HCT116 (cell line): ENCODE measurements at regions not wholly inside any gene's neighbourhood (a gene's known extent, or its start where the extent isn't known, plus 50 kb on each side); places are given as distances from the start of the nearest gene placed in this dataset.

Experiments used
- ATAC-seq: fragments of 200-7000 bp; cut with Tn5 transposase; 2 replicates; pipeline ENCODE4 v1.9.1; 2020; ENCODE audit warnings: mild to moderate bottlenecking, moderate library complexity
- BruUV-seq: library from RNA; stranded (reverse); fragments of 400-500 nt; replicated peaks from 2 replicates; lab custom pipeline; 2021; lab: Mats Ljungman, UMichigan
- CTCF ChIA-PET: fragments of 300-600 bp; sonication (Branson Sonifier 250); formaldehyde crosslinking; loops from one replicate; lab custom pipeline; 2021; ENCODE audit warnings: antibody characterized with exemption; lab: Charles Lee
- POLR2A ChIA-PET: fragments of 300-600, 350-600 bp; sonication (Branson Sonifier 250); formaldehyde crosslinking; loops from one replicate; lab custom pipeline; 2021; ENCODE audit warnings: antibody characterized with exemption; lab: Charles Lee
- RAD21 ChIA-PET, 2 experiments: fragments of 300-600 bp; sonication (Branson Sonifier 250); formaldehyde crosslinking; loops; one replicate each; lab custom pipeline; 2023; ENCODE audit warnings: low total read pairs in 2 of 2; ENCODE audit not compliant: uncharacterized antibody in 2 of 2, unreplicated experiment in 2 of 2, low non-redundant PET in 1 of 2; lab: Charles Lee
- DNase-seq: peaks from one replicate; pipeline ENCODE4 v3.0.0-alpha.2; 2010; ENCODE audit warnings: low read depth, low spot score
- H2AFZ ChIP-seq: fragments of 200-600 bp; shearing (Covaris generic), sonication (generic); 2 replicates; pipeline ENCODE4 v1.6.1; 2017; ENCODE audit warnings: low read depth, mixed run types, mixed read lengths, antibody characterized with exemption, low read length; ENCODE audit not compliant: poor library complexity, severe bottlenecking
- H3K27ac ChIP-seq: 2 replicates; pipeline ENCODE4 v1.5.1; 2012; ENCODE audit warnings: low read depth, low read length
- H3K27me3 ChIP-seq: fragments of 200-600 bp; sonication (generic); 2 replicates; pipeline ENCODE4 v1.6.1; 2016; ENCODE audit warnings: mixed run types, low read length, mixed read lengths; ENCODE audit not compliant: insufficient read depth
- H3K36me3 ChIP-seq, 2 experiments: fragments of 200-500 bp in 1 of 2; fragments of 200-600 bp in 1 of 2; sonication (Bioruptor generic) in 1 of 2; sonication (generic) in 1 of 2; 2 replicates each; pipeline versions ENCODE4 v1.5.1 to v1.6.1; 2014 to 2016; ENCODE audit warnings: low read length in 2 of 2, inconsistent platforms in 1 of 2, mixed read lengths in 1 of 2, mixed run types in 1 of 2; ENCODE audit not compliant: insufficient read depth in 2 of 2, control insufficient read depth in 1 of 2
- H3K4me1 ChIP-seq, 2 experiments: fragments of 200-600 bp in 1 of 2; sonication (generic) in 1 of 2; 2 replicates each; pipeline versions ENCODE4 v1.5.1 to v1.6.1; 2012 to 2017; ENCODE audit warnings: low read length in 2 of 2, inconsistent platforms in 1 of 2, mild to moderate bottlenecking in 1 of 2, mixed read lengths in 1 of 2, mixed run types in 1 of 2, moderate library complexity in 1 of 2; ENCODE audit not compliant: insufficient read depth in 2 of 2, control insufficient read depth in 1 of 2
- H3K4me2 ChIP-seq: fragments of 200-600 bp; sonication (generic); 2 replicates; pipeline ENCODE4 v1.6.1; 2017; ENCODE audit warnings: mixed run types, low read length, mixed read lengths
- H3K4me3 ChIP-seq, 2 experiments: fragments of 200-600 bp in 1 of 2; sonication (generic) in 1 of 2; replicated peaks in 1 of 2; 2 replicates each; pipeline ENCODE4 v1.5.1; 2011 to 2016; ENCODE audit warnings: low read length in 2 of 2, control low read depth in 1 of 2, low read depth in 1 of 2, mild to moderate bottlenecking in 1 of 2, mixed read lengths in 1 of 2, mixed run types in 1 of 2
- H3K79me2 ChIP-seq: fragments of 200-600 bp; sonication (generic); 2 replicates; pipeline ENCODE4 v1.6.1; 2017; ENCODE audit warnings: mild to moderate bottlenecking, mixed run types, low read length, moderate library complexity, mixed read lengths; ENCODE audit not compliant: insufficient read depth
- H3K9ac ChIP-seq: fragments of 200-600 bp; sonication (generic); 2 replicates; pipeline ENCODE4 v1.6.1; 2016; ENCODE audit warnings: low read length, mixed read lengths
- H3K9me2 ChIP-seq: fragments of 200-600 bp; sonication (generic), shearing (Covaris generic); 2 replicates; pipeline ENCODE4 v1.6.1; 2017; ENCODE audit warnings: mixed run types, mild to moderate bottlenecking, moderate library complexity; ENCODE audit not compliant: insufficient read depth
- H3K9me3 ChIP-seq, 2 experiments: fragments of 200-500 bp in 1 of 2; fragments of 200-600 bp in 1 of 2; sonication (Bioruptor generic) in 1 of 2; sonication (generic) in 1 of 2; 2 replicates each; pipeline ENCODE4 v1.6.1; 2014 to 2017; ENCODE audit warnings: low read length in 2 of 2, mixed read lengths in 2 of 2, inconsistent platforms in 1 of 2, low read depth in 1 of 2, mild to moderate bottlenecking in 1 of 2, mixed run types in 1 of 2, moderate library complexity in 1 of 2; ENCODE audit not compliant: control insufficient read depth in 1 of 2, insufficient read depth in 1 of 2
- H4K20me1 ChIP-seq: fragments of 200-600 bp; sonication (generic), shearing (Covaris generic); 2 replicates; pipeline ENCODE4 v1.6.1; 2017; ENCODE audit warnings: mixed run types, mild to moderate bottlenecking, moderate library complexity; ENCODE audit not compliant: insufficient read depth
- CBX3 ChIP-seq: IDR thresholded peaks from 2 replicates; pipeline ENCODE4 v1.6.1; 2012; ENCODE audit warnings: low read depth
- CEBPB ChIP-seq: IDR thresholded peaks from 2 replicates; pipeline ENCODE4 v1.6.1; 2012; ENCODE audit warnings: low read depth
- EGR1 ChIP-seq: IDR thresholded peaks from 2 replicates; pipeline ENCODE4 v1.6.1; 2012; ENCODE audit warnings: low read depth
- ELF1 ChIP-seq: IDR thresholded peaks from 2 replicates; pipeline ENCODE4 v1.6.1; 2012; ENCODE audit warnings: low read depth, borderline replicate concordance
- EZH2 ChIP-seq: fragments of 200-600 bp; sonication (generic); IDR thresholded peaks from 2 replicates; pipeline ENCODE4 v1.6.1; 2017; ENCODE audit warnings: antibody characterized with exemption, mixed run types
- FOSL1 ChIP-seq: IDR thresholded peaks from 2 replicates; pipeline ENCODE4 v1.6.1; 2012; ENCODE audit warnings: low read depth
- POLR2A ChIP-seq: IDR thresholded peaks from 2 replicates; pipeline ENCODE4 v1.7.0; 2011; ENCODE audit warnings: borderline replicate concordance; ENCODE audit not compliant: insufficient read depth, insufficient read length; ENCODE audit errors: extremely low read depth
- POLR2AphosphoS5 ChIP-seq: IDR thresholded peaks from 2 replicates; pipeline ENCODE4 v1.6.1; 2011; ENCODE audit warnings: mild to moderate bottlenecking, low read depth, low read length, moderate library complexity
- RAD21 ChIP-seq: IDR thresholded peaks from 2 replicates; pipeline ENCODE4 v1.6.1; 2012; ENCODE audit warnings: low read depth, mild to moderate bottlenecking
- SIN3A ChIP-seq: IDR thresholded peaks from 2 replicates; pipeline ENCODE4 v1.6.1; 2012; ENCODE audit warnings: low read depth
- SP1 ChIP-seq: IDR thresholded peaks from 2 replicates; pipeline ENCODE4 v1.6.1; 2012; ENCODE audit warnings: low read depth
- SRF ChIP-seq: IDR thresholded peaks from 2 replicates; pipeline ENCODE4 v1.6.1; 2012; ENCODE audit warnings: low read depth
- TCF7L2 ChIP-seq: IDR thresholded peaks from 2 replicates; pipeline ENCODE4 v1.7.0; 2011; ENCODE audit warnings: borderline replicate concordance, inconsistent platforms; ENCODE audit not compliant: insufficient read depth, insufficient read length; ENCODE audit errors: extremely low read depth
- YY1 ChIP-seq: IDR thresholded peaks from 2 replicates; pipeline ENCODE4 v1.6.1; 2011; ENCODE audit warnings: low read length, low read depth, moderate library complexity, mild to moderate bottlenecking; ENCODE audit not compliant: insufficient replicate concordance; ENCODE audit errors: extremely low read depth
- ZFX ChIP-seq: fragments of 450-650 bp; IDR thresholded peaks from 2 replicates; pipeline ENCODE4 v1.6.1; 2017
- ZNF274 ChIP-seq: fragments of 200-500 bp; sonication (Bioruptor generic); IDR thresholded peaks from 2 replicates; pipeline ENCODE4 v1.6.1; 2014; ENCODE audit warnings: mild to moderate bottlenecking, low read depth, low read length, inconsistent platforms
- intact Hi-C: fragments of 100-400 bp; cut with micrococcal nuclease; formaldehyde crosslinking; loops from 2 replicates; pipeline ENCODE4 v1.10.0; 2022
- TF ChIP-seq, protein P1 (sequence below): IDR thresholded peaks from 2 replicates; pipeline ENCODE4 v1.6.1; 2012
- TF ChIP-seq, protein P2 (sequence below): IDR thresholded peaks from 2 replicates; pipeline ENCODE4 v1.6.1; 2012
- TF ChIP-seq, protein P3 (sequence below): IDR thresholded peaks from 2 replicates; pipeline ENCODE4 v1.6.1; 2012; ENCODE audit warnings: low read depth
- TF ChIP-seq, protein P4 (sequence below): IDR thresholded peaks from 2 replicates; pipeline ENCODE4 v1.6.1; 2011; ENCODE audit warnings: mild to moderate bottlenecking, low read length, moderate library complexity; ENCODE audit not compliant: insufficient replicate concordance; ENCODE audit errors: extremely low read depth

DNA sequence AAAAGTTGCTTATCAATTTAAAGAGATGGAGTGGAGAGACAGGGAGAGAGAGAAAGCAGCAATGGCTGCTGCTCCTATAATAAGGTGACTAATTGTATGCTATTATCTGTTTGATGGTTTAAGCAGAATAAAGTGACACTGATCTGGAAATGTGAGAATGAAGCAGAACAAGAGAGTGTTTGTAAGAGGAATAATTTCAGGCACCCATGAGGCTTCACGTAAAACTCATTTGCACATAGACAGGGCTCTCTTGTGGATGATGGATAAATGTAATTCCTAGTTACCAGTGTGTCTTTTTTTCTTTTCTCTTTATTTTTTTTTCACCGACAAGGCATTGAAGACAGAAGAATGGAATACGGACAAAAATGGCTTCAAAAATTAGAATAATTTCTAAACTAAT, 228.8 kb upstream of the TYRP1 start:
- H3K4me1 ChIP-seq, result no peaks in the 10 kb centered on the region
- ChIA-PET RAD21 (no interaction called here), POLR2A (no interaction called here), CTCF (no interaction called here)
- DNase-seq (no peak), ATAC-seq (no peak)
- H4K20me1 ChIP-seq, result no peaks in the 10 kb centered on the region
- no peak overlapping the region for H3K4me3 ChIP-seq
- no peaks in the 10 kb centered on the region for H3K36me3 ChIP-seq
- H3K9me3 ChIP-seq, result no peaks in the 10 kb centered on the region
- H3K27me3 ChIP-seq, result no peaks in the 10 kb centered on the region
- no peaks in the 10 kb centered on the region for H3K9me2 ChIP-seq
- no peak overlapping the region for H3K4me2 ChIP-seq
- no peak overlapping the region for H2AFZ ChIP-seq
- intact Hi-C loops, result no loop called here
- no peak overlapping the region for H3K9ac ChIP-seq
- BruUV-seq, result no TSS peak
- no peak for TF ChIP-seq POLR2AphosphoS5
- no peak for TF ChIP-seq SIN3A
- TF ChIP-seq ELF1, result no peak
- TF ChIP-seq, protein P1, sequence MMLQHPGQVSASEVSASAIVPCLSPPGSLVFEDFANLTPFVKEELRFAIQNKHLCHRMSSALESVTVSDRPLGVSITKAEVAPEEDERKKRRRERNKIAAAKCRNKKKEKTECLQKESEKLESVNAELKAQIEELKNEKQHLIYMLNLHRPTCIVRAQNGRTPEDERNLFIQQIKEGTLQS, result no peak
- TF ChIP-seq RAD21, result no peak
- TF ChIP-seq, protein P2, sequence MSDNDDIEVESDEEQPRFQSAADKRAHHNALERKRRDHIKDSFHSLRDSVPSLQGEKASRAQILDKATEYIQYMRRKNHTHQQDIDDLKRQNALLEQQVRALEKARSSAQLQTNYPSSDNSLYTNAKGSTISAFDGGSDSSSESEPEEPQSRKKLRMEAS, result no peak
- TF ChIP-seq EGR1, result no peak
- TF ChIP-seq POLR2A, result no peak
- no peak for TF ChIP-seq YY1
- no peak for TF ChIP-seq SRF
- TF ChIP-seq, protein P3, sequence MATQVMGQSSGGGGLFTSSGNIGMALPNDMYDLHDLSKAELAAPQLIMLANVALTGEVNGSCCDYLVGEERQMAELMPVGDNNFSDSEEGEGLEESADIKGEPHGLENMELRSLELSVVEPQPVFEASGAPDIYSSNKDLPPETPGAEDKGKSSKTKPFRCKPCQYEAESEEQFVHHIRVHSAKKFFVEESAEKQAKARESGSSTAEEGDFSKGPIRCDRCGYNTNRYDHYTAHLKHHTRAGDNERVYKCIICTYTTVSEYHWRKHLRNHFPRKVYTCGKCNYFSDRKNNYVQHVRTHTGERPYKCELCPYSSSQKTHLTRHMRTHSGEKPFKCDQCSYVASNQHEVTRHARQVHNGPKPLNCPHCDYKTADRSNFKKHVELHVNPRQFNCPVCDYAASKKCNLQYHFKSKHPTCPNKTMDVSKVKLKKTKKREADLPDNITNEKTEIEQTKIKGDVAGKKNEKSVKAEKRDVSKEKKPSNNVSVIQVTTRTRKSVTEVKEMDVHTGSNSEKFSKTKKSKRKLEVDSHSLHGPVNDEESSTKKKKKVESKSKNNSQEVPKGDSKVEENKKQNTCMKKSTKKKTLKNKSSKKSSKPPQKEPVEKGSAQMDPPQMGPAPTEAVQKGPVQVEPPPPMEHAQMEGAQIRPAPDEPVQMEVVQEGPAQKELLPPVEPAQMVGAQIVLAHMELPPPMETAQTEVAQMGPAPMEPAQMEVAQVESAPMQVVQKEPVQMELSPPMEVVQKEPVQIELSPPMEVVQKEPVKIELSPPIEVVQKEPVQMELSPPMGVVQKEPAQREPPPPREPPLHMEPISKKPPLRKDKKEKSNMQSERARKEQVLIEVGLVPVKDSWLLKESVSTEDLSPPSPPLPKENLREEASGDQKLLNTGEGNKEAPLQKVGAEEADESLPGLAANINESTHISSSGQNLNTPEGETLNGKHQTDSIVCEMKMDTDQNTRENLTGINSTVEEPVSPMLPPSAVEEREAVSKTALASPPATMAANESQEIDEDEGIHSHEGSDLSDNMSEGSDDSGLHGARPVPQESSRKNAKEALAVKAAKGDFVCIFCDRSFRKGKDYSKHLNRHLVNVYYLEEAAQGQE, result no peak
- TF ChIP-seq EZH2, result no peak
- no peak for TF ChIP-seq ZNF274
- no peak for TF ChIP-seq FOSL1
- TF ChIP-seq ZFX, result no peak
- no peak for TF ChIP-seq TCF7L2
- TF ChIP-seq SP1, result no peak
- no peak for TF ChIP-seq CEBPB
- TF ChIP-seq CBX3, result no peak
- TF ChIP-seq, protein P4, sequence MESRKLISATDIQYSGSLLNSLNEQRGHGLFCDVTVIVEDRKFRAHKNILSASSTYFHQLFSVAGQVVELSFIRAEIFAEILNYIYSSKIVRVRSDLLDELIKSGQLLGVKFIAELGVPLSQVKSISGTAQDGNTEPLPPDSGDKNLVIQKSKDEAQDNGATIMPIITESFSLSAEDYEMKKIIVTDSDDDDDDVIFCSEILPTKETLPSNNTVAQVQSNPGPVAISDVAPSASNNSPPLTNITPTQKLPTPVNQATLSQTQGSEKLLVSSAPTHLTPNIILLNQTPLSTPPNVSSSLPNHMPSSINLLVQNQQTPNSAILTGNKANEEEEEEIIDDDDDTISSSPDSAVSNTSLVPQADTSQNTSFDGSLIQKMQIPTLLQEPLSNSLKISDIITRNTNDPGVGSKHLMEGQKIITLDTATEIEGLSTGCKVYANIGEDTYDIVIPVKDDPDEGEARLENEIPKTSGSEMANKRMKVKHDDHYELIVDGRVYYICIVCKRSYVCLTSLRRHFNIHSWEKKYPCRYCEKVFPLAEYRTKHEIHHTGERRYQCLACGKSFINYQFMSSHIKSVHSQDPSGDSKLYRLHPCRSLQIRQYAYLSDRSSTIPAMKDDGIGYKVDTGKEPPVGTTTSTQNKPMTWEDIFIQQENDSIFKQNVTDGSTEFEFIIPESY, result no peak
- no peaks in the 10 kb centered on the region for H3K79me2 ChIP-seq
- H3K27ac ChIP-seq, result no peak overlapping the region
